Peyer's patch (tissue), 4 donors: ENCODE measurements at regions not wholly inside any gene's neighbourhood (a gene's known extent, or its start where the extent isn't known, plus 50 kb on each side); places are given as distances from the start of the nearest gene placed in this dataset.

Experiments used
- DNase-seq, 3 donors: peaks; one replicate each; pipeline ENCODE4 v3.0.0-alpha.2; 2017 to 2019
- H3K27ac ChIP-seq, 4 donors: fragments of 200-600 bp; sonication (generic); one replicate each; pipeline ENCODE4 v1.5.1; 2016 to 2019
- H3K27me3 ChIP-seq, 2 donors: fragments of 200-600 bp; sonication (generic); one replicate each; pipeline ENCODE4 v1.5.1; 2019
- H3K36me3 ChIP-seq, 3 donors: fragments of 200-600 bp; sonication (generic); one replicate each; pipeline ENCODE4 v1.5.1; 2016 to 2019
- H3K4me1 ChIP-seq, 4 donors: fragments of 200-600 bp; sonication (generic); one replicate each; pipeline ENCODE4 v1.5.1; 2016 to 2019
- H3K4me3 ChIP-seq, 4 donors: fragments of 200-600 bp; sonication (generic); 1 replicate in 3 of 4; 2 replicates in 1 of 4; pipeline ENCODE4 v1.5.1; 2016 to 2019; ENCODE audit warnings: mild to moderate bottlenecking in 1 of 4
- H3K9me3 ChIP-seq, 4 donors: fragments of 200-600 bp; sonication (generic); one replicate each; pipeline ENCODE4 v1.5.1; 2016 to 2019; ENCODE audit warnings: mild to moderate bottlenecking in 1 of 4
- CTCF ChIP-seq, 6 experiments: fragments of 450-650 bp in 4 of 6; fragments of 200-600 bp in 2 of 6; sonication (generic) in 1 of 6; IDR thresholded peaks; one replicate each; pipeline ENCODE4 v1.5.1; 2017 to 2019; ENCODE audit warnings: antibody characterized with exemption in 6 of 6, mild to moderate bottlenecking in 3 of 6, moderate library complexity in 1 of 6
- POLR2A ChIP-seq, 2 donors: fragments of 450-650 bp; IDR thresholded peaks; one replicate each; pipeline ENCODE4 v1.5.1; 2017; ENCODE audit warnings: antibody characterized with exemption in 2 of 2, mild to moderate bottlenecking in 2 of 2, moderate library complexity in 2 of 2

DNA sequence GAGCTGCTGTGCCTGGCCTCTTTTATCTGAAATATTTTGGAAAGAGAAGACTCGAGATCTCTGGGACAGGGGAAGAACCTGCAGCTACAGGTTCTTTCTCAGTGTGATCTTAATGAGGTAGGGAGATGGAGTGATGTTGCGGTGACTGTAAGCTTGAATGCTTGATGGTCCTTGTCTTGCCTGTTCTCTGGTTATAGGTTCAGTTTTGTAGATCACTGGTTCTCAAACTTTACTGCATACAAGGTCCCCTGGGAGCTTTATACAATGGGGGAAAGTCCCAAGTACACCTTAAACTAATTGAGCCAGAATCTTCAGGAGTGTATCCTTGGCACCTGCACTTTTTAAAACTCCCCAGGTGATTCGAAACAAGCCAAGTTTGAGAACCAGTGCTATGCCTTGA is 136.7 kb upstream of the CXCR4 start:
- Histone ChIP-seq H3K36me3 (no peaks in the 10 kb centered on the region), H3K4me3 (no peak overlapping the region), H3K27ac (peak overlapping the region in 2 of 4 donors; percentile 28 to 73), H3K4me1 (peaks cover 0 to 5% (median 0%) of the 10 kb centered on the region in 4 donors), H3K27me3 (no peaks in the 10 kb centered on the region), H3K9me3 (no peaks in the 10 kb centered on the region)
- no peak for DNase-seq
- TF ChIP-seq POLR2A (IDR thresholded peaks at IDR 0.05) = no peak
- TF ChIP-seq CTCF (IDR thresholded peaks at IDR 0.05) = no peak

DNA sequence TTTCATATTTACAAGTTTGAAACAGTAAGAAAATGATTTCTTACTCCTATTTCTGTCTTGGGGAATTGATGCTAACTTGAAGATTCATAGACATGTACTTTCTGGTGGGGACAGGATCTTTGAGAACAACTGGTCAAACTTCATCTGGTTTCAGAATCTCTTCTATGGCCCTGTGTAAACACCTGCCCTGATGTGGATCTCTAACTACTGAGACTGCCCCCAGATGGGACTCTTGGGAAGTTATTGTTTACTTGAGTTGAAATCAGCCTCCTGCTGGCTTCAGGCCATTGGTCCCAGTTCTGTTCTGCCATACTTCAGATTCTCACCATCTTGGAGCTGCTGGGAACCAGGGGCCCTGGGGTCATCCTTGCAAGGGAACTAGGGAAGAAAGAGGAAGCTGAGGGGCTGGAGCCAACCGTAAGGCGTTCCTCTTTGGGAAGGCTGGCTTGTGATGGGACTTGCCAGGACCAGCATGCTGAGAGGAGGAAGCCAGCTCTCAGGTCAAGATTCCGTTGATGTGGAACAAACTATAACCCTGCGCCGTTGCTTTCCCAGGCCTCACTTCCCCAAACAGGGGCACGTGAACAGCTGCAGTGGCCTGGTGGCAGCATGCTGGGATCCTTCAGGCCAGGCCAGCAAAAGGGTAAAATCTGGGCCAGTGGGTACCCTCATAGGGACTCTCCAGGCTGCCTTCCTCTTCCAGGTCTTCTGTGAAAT is 135.5 kb upstream of the CXCR4 start:
- Histone ChIP-seq H3K36me3 (no peaks in the 10 kb centered on the region), H3K4me1 (peaks cover 0 to 5% (median 0%) of the 10 kb centered on the region in 4 donors), H3K4me3 (no peak overlapping the region), H3K9me3 (no peaks in the 10 kb centered on the region), H3K27ac (peak overlapping the region in 2 of 4 donors; percentile 20 to 73), H3K27me3 (no peaks in the 10 kb centered on the region)
- peak in 2 of 3 donors; percentile 68 to 78 for DNase-seq
- no peak for TF ChIP-seq POLR2A (IDR thresholded peaks at IDR 0.05)
- no peak for TF ChIP-seq CTCF (IDR thresholded peaks at IDR 0.05)

GRCh38 chr2:136251885-136252585 is 134.1 kb upstream of the CXCR4 start:
- Histone ChIP-seq H3K4me1 (peaks cover 0 to 5% (median 0%) of the 10 kb centered on the region in 4 donors), H3K9me3 (no peaks in the 10 kb centered on the region), H3K27me3 (no peaks in the 10 kb centered on the region), H3K4me3 (no peak overlapping the region), H3K36me3 (no peaks in the 10 kb centered on the region), H3K27ac (peak overlapping the region in 1 of 4 donors; percentile 52)
- DNase-seq = no peak
- TF ChIP-seq POLR2A (IDR thresholded peaks at IDR 0.05) (no peak), CTCF (IDR thresholded peaks at IDR 0.05) (no peak)

DNA sequence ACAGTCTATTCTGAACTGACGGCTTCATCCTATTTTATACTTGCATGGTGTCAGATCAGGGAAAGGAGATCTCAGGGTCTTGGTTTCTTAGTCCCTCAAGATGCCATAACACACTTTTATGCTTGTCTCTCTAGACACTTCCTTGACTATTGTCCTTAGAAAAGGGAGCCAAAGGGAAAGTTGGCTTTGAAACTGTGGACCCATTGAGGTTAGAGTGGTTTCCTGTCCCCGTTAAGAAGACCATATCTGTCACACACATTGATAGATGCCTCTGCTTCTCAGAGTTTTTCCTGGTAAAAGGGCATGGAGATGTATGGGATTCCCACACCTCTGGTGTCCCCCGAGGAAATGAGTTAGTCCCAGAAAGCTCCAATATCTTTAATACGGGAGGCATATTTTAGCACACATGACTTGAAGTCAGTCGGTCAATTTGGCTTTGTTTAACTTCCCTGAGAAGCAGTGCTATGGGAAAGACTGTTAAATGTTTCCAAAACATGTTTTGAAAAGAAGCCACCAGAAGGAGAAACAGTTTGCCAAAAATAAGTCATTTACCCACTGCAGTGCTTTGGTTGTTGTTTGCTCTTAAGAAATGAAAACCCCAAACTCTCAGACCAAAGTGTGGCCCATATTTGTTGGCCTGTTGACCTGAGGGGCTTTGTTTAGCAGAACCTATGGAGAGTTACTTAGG is 133.4 kb upstream of the CXCR4 start:
- no peak for DNase-seq
- no peak overlapping the region for H3K4me3 ChIP-seq
- no peaks in the 10 kb centered on the region for H3K9me3 ChIP-seq
- H3K27me3 ChIP-seq = no peaks in the 10 kb centered on the region
- no peak for TF ChIP-seq POLR2A (IDR thresholded peaks at IDR 0.05)
- TF ChIP-seq CTCF (IDR thresholded peaks at IDR 0.05) = no peak
- no peaks in the 10 kb centered on the region for H3K36me3 ChIP-seq
- peaks cover 0 to 5% (median 0%) of the 10 kb centered on the region in 4 donors for H3K4me1 ChIP-seq
- H3K27ac ChIP-seq = peak overlapping the region in 1 of 4 donors; percentile 52

DNA sequence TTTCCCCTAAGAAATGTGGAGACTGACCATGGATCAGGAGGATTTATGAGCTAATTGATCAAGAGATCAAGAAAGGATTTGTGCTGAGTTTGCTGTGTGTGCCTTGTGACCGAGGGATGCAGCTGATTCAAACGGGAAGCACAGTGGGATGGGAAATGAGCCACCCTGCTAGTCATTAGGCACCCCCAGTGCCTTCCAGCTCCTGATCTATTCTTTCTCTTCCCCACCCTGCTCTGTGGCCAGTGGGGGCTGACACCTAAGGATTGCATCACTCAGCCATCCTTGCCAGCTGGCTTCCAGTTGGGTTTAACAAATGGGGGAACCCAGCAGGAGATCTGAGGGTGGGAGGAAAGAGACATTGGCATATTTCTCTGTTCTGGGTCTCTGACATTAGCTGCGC is 132.2 kb upstream of the CXCR4 start:
- H3K36me3 ChIP-seq = no peaks in the 10 kb centered on the region
- peaks cover 0 to 5% (median 0%) of the 10 kb centered on the region in 4 donors for H3K4me1 ChIP-seq
- no peaks in the 10 kb centered on the region for H3K9me3 ChIP-seq
- no peak for DNase-seq
- TF ChIP-seq CTCF (IDR thresholded peaks at IDR 0.05) = no peak
- no peak for TF ChIP-seq POLR2A (IDR thresholded peaks at IDR 0.05)
- H3K27me3 ChIP-seq = no peaks in the 10 kb centered on the region
- no peak overlapping the region for H3K4me3 ChIP-seq
- H3K27ac ChIP-seq = no peak overlapping the region
